Prostate gland (tissue), 2 donors: ENCODE measurements at regions not wholly inside any gene's neighbourhood (a gene's known extent, or its start where the extent isn't known, plus 50 kb on each side); places are given as distances from the start of the nearest gene placed in this dataset.
"Not testable (repeated sequence)": the region's sequence is repeated elsewhere in the genome, so short reads cannot be mapped to it uniquely, and the experiment has no call there.

Source experiments
- CTCF ChIP-seq, 4 experiments: fragments of 200-600 bp in 2 of 4; fragments of 450-650 bp in 2 of 4; sonication (generic) in 2 of 4; IDR thresholded peaks; 1 replicate in 3 of 4; 2 replicates in 1 of 4; pipeline ENCODE4 v1.5.1; 2016 to 2019; ENCODE audit warnings: antibody characterized with exemption in 4 of 4, mild to moderate bottlenecking in 2 of 4, moderate library complexity in 2 of 4
- POLR2A ChIP-seq: fragments of 450-650 bp; IDR thresholded peaks from one replicate; pipeline ENCODE4 v1.6.1; 2016; ENCODE audit warnings: antibody characterized with exemption, mild to moderate bottlenecking
- POLR2AphosphoS5 ChIP-seq: sonication (generic); formaldehyde crosslinking; IDR thresholded peaks from one replicate; pipeline ENCODE4 v1.6.1; 2017; ENCODE audit warnings: antibody characterized with exemption

GRCh38 chr7:98770085-98770484, 99.7 kb downstream of the TMEM130 start:
- TF ChIP-seq POLR2A; CTCF (IDR thresholded peaks at IDR 0.05); POLR2AphosphoS5: not testable (repeated sequence)
